HEK293 (cell line): ENCODE measurements at regions not wholly inside any gene's neighbourhood (a gene's known extent, or its start where the extent isn't known, plus 50 kb on each side); places are given as distances from the start of the nearest gene placed in this dataset.

ENCODE experiments used
- CTCF ChIA-PET: fragments of 350-600 bp; formaldehyde crosslinking; extraction: SDS; loops from one replicate; lab custom pipeline; 2021; ENCODE audit warnings: antibody characterized with exemption; lab: Yijun Ruan, JAX
- POLR2A ChIA-PET: fragments of 300-600 bp; formaldehyde crosslinking; extraction: SDS; loops from one replicate; lab custom pipeline; 2020; ENCODE audit warnings: antibody characterized with exemption, inconsistent platforms; lab: Yijun Ruan, JAX
- H3K27ac ChIP-seq: fragments of 200-500 bp; sonication (Bioruptor generic); 2 replicates; pipeline ENCODE4 v1.5.1; 2014; ENCODE audit warnings: low read depth, low read length, control low read depth, inconsistent platforms; ENCODE audit errors: extremely low read depth
- H3K36me3 ChIP-seq, 2 experiments: fragments of 200-500 bp in 1 of 2; sonication (Bioruptor generic) in 1 of 2; 1 replicate in 1 of 2; 2 replicates in 1 of 2; pipeline ENCODE4 v1.5.1; 2014 to 2017; ENCODE audit warnings: inconsistent platforms in 2 of 2, low read length in 2 of 2; ENCODE audit not compliant: control insufficient read depth in 2 of 2, insufficient read depth in 1 of 2
- H3K4me1 ChIP-seq: fragments of 200-500 bp; sonication (Bioruptor generic); 2 replicates; pipeline ENCODE4 v1.5.1; 2014; ENCODE audit warnings: mild to moderate bottlenecking, low read length, inconsistent platforms; ENCODE audit not compliant: control insufficient read depth, insufficient read depth
- H3K4me3 ChIP-seq: 2 replicates; pipeline ENCODE4 v1.5.1; 2011; ENCODE audit warnings: low read depth, mild to moderate bottlenecking, control low read depth, low read length, moderate library complexity
- H3K9me3 ChIP-seq: fragments of 200-500 bp; sonication (Bioruptor generic); 2 replicates; pipeline ENCODE4 v1.5.1; 2014; ENCODE audit warnings: low read depth, low read length, inconsistent platforms; ENCODE audit not compliant: control insufficient read depth, insufficient read depth
- KLF7 ChIP-seq: fragments of 450-650 bp; formaldehyde crosslinking; IDR thresholded peaks from 2 replicates; pipeline ENCODE4 v1.5.1; 2016; ENCODE audit warnings: missing biosample characterization, missing genetic modification characterization, borderline replicate concordance
- MZF1 ChIP-seq: fragments of 450-650 bp; formaldehyde crosslinking; IDR thresholded peaks from 2 replicates; pipeline ENCODE4 v1.5.1; 2017; ENCODE audit warnings: missing biosample characterization, missing genetic modification characterization, borderline replicate concordance
- PRDM6 ChIP-seq: fragments of 450-650 bp; formaldehyde crosslinking; IDR thresholded peaks from 2 replicates; pipeline ENCODE4 v1.5.1; 2017; ENCODE audit warnings: missing biosample characterization, missing genetic modification characterization
- REPIN1 ChIP-seq: fragments of 450-650 bp; formaldehyde crosslinking; IDR thresholded peaks from 2 replicates; pipeline ENCODE4 v1.5.1; 2017; ENCODE audit warnings: missing biosample characterization, missing genetic modification characterization, low read depth
- ZFP69B ChIP-seq: fragments of 450-650 bp; formaldehyde crosslinking; IDR thresholded peaks from 2 replicates; pipeline ENCODE4 v1.5.1; 2016; ENCODE audit warnings: missing biosample characterization, missing genetic modification characterization
- ZNF266 ChIP-seq: fragments of 450-650 bp; formaldehyde crosslinking; IDR thresholded peaks from 2 replicates; pipeline ENCODE4 v1.5.1; 2016; ENCODE audit warnings: missing biosample characterization, missing genetic modification characterization, low read depth
- ZNF311 ChIP-seq: fragments of 450-650 bp; formaldehyde crosslinking; IDR thresholded peaks from 2 replicates; pipeline ENCODE4 v1.5.1; 2017; ENCODE audit warnings: missing biosample characterization, missing genetic modification characterization, borderline replicate concordance
- ZNF354C ChIP-seq: fragments of 450-650 bp; formaldehyde crosslinking; IDR thresholded peaks from 2 replicates; pipeline ENCODE4 v1.5.1; 2016; ENCODE audit warnings: missing biosample characterization, missing genetic modification characterization, low read depth, borderline replicate concordance
- ZNF391 ChIP-seq: fragments of 450-650 bp; formaldehyde crosslinking; IDR thresholded peaks from 2 replicates; pipeline ENCODE4 v1.5.1; 2016; ENCODE audit warnings: low read depth, missing biosample characterization, missing genetic modification characterization, borderline replicate concordance
- ZNF501 ChIP-seq: fragments of 450-650 bp; formaldehyde crosslinking; IDR thresholded peaks from 2 replicates; pipeline ENCODE4 v1.5.1; 2016; ENCODE audit warnings: missing biosample characterization, missing genetic modification characterization
- ZNF518A ChIP-seq: fragments of 450-650 bp; formaldehyde crosslinking; conservative IDR thresholded peaks from 2 replicates; pipeline ENCODE4 v1.5.1; 2016; ENCODE audit warnings: low read depth, missing biosample characterization, missing genetic modification characterization
- ZNF621 ChIP-seq: fragments of 450-650 bp; formaldehyde crosslinking; IDR thresholded peaks from 2 replicates; pipeline ENCODE4 v1.5.1; 2017; ENCODE audit warnings: missing biosample characterization, missing genetic modification characterization
- ZNF654 ChIP-seq: fragments of 450-650 bp; formaldehyde crosslinking; IDR thresholded peaks from 2 replicates; pipeline ENCODE4 v1.5.1; 2016; ENCODE audit warnings: low read depth, missing biosample characterization, missing genetic modification characterization
- ZNF670 ChIP-seq: fragments of 450-650 bp; formaldehyde crosslinking; IDR thresholded peaks from 2 replicates; pipeline ENCODE4 v1.5.1; 2016; ENCODE audit warnings: missing biosample characterization, missing genetic modification characterization, low read depth
- ZNF776 ChIP-seq: fragments of 450-650 bp; formaldehyde crosslinking; IDR thresholded peaks from 2 replicates; pipeline ENCODE4 v1.5.0; 2017; ENCODE audit warnings: missing biosample characterization, missing genetic modification characterization, borderline replicate concordance
- ZSCAN16 ChIP-seq: fragments of 450-650 bp; formaldehyde crosslinking; IDR thresholded peaks from 2 replicates; pipeline ENCODE4 v1.5.1; 2016; ENCODE audit warnings: missing biosample characterization, missing genetic modification characterization
- ZSCAN23 ChIP-seq: fragments of 450-650 bp; formaldehyde crosslinking; IDR thresholded peaks from 2 replicates; pipeline ENCODE4 v1.5.1; 2016; ENCODE audit warnings: missing biosample characterization, missing genetic modification characterization
- TF ChIP-seq, protein P1 (sequence below): fragments of 450-650 bp; formaldehyde crosslinking; IDR thresholded peaks from 2 replicates; pipeline ENCODE4 v1.5.1; 2016; ENCODE audit warnings: missing biosample characterization, missing genetic modification characterization
- TF ChIP-seq, protein P2 (sequence below): fragments of 450-650 bp; formaldehyde crosslinking; IDR thresholded peaks from 2 replicates; pipeline ENCODE4 v1.5.1; 2016; ENCODE audit warnings: missing biosample characterization, missing genetic modification characterization, borderline replicate concordance
- TF ChIP-seq, protein P3 (sequence below): fragments of 450-650 bp; formaldehyde crosslinking; IDR thresholded peaks from 2 replicates; pipeline ENCODE4; 2016; ENCODE audit warnings: missing biosample characterization, missing genetic modification characterization

DNA sequence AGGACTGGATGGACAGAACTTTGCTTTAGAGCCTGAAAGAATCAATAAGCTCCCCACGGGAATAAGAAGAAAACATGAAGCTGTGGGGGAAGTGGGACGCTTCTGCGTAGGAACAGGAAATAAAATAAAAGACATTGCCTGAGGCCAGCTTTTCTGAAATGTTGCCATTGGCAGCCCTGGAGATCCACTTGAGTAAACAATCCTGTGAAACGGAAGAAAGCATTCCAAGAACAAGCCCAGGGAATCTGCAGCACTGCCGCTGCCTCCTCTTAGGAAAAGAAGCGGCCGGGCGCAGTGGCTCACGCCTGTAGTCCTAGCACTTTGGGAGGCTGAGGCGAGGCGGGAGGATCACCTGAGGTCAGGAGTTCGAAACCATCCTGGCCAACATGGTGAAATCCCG lies 182.3 kb upstream of the RALGAPA2 start:
- ChIA-PET CTCF (interaction anchor here (0.6 kb wide), 1 partner anchor 136 kb away, joined by 3 read pairs; no protein-coding TSS in a partner anchor), POLR2A (no interaction called here)
- Histone ChIP-seq H3K36me3 (no peaks in the 10 kb centered on the region), H3K4me1 (peaks cover 3% of the 10 kb centered on the region; the same call in 1 of the 2 replicates), H3K4me3 (no peak overlapping the region), H3K27ac (no peak overlapping the region), H3K9me3 (no peaks in the 10 kb centered on the region)
- TF ChIP-seq PRDM6 (tag by site-specific recombination) (no peak), ZNF670 (no peak), ZNF501 (tag by site-specific recombination) (no peak), KLF7 (tag by site-specific recombination) (no peak), ZSCAN23 (tag by site-specific recombination) (no peak), MZF1 (tag by site-specific recombination) (no peak), REPIN1 (tag by site-specific recombination) (no peak), ZNF518A (tag by site-specific recombination) (no peak), ZNF391 (tag by site-specific recombination) (no peak), ZNF311 (tag by site-specific recombination) (no peak), ZNF654 (tag by site-specific recombination) (no peak), ZNF354C (no peak), ZSCAN16 (tag by site-specific recombination) (no peak), ZNF266 (no peak), ZFP69B (no peak), ZNF776 (tag by site-specific recombination) (no peak), ZNF621 (tag by site-specific recombination) (no peak)
- TF ChIP-seq, protein P1, sequence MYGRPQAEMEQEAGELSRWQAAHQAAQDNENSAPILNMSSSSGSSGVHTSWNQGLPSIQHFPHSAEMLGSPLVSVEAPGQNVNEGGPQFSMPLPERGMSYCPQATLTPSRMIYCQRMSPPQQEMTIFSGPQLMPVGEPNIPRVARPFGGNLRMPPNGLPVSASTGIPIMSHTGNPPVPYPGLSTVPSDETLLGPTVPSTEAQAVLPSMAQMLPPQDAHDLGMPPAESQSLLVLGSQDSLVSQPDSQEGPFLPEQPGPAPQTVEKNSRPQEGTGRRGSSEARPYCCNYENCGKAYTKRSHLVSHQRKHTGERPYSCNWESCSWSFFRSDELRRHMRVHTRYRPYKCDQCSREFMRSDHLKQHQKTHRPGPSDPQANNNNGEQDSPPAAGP (tag by site-specific recombination), result no peak
- TF ChIP-seq, protein P2, sequence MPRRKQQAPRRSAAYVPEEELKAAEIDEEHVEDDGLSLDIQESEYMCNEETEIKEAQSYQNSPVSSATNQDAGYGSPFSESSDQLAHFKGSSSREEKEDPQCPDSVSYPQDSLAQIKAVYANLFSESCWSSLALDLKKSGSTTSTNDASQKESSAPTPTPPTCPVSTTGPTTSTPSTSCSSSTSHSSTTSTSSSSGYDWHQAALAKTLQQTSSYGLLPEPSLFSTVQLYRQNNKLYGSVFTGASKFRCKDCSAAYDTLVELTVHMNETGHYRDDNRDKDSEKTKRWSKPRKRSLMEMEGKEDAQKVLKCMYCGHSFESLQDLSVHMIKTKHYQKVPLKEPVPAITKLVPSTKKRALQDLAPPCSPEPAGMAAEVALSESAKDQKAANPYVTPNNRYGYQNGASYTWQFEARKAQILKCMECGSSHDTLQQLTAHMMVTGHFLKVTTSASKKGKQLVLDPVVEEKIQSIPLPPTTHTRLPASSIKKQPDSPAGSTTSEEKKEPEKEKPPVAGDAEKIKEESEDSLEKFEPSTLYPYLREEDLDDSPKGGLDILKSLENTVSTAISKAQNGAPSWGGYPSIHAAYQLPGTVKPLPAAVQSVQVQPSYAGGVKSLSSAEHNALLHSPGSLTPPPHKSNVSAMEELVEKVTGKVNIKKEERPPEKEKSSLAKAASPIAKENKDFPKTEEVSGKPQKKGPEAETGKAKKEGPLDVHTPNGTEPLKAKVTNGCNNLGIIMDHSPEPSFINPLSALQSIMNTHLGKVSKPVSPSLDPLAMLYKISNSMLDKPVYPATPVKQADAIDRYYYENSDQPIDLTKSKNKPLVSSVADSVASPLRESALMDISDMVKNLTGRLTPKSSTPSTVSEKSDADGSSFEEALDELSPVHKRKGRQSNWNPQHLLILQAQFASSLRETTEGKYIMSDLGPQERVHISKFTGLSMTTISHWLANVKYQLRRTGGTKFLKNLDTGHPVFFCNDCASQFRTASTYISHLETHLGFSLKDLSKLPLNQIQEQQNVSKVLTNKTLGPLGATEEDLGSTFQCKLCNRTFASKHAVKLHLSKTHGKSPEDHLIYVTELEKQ (tag by site-specific recombination), result no peak
- TF ChIP-seq, protein P3, sequence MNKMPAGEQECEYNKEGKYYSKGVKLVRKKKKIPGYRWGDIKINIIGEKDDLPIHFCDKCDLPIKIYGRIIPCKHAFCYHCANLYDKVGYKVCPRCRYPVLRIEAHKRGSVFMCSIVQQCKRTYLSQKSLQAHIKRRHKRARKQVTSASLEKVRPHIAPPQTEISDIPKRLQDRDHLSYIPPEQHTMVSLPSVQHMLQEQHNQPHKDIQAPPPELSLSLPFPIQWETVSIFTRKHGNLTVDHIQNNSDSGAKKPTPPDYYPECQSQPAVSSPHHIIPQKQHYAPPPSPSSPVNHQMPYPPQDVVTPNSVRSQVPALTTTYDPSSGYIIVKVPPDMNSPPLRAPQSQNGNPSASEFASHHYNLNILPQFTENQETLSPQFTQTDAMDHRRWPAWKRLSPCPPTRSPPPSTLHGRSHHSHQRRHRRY (tag by site-specific recombination), result no peak
